Coronary artery (tissue), 2 donors: ENCODE measurements at regions not wholly inside any gene's neighbourhood (a gene's known extent, or its start where the extent isn't known, plus 50 kb on each side); places are given as distances from the start of the nearest gene placed in this dataset.

Source experiments
- DNase-seq: peaks from one replicate; pipeline ENCODE4 v3.0.0-alpha.2; 2017; ENCODE audit warnings: low spot score
- H3K27ac ChIP-seq, 2 donors: fragments of 200-600 bp; sonication (generic); one replicate each; pipeline ENCODE4 v1.5.1; 2016 to 2019
- H3K4me3 ChIP-seq: fragments of 200-600 bp; sonication (generic); 2 replicates; pipeline ENCODE4 v1.5.1; 2016; ENCODE audit warnings: mild to moderate bottlenecking, moderate library complexity
- CTCF ChIP-seq: fragments of 200-600 bp; sonication (generic); IDR thresholded peaks from one replicate; pipeline ENCODE4 v1.5.1; 2019; ENCODE audit warnings: antibody characterized with exemption

- no peak for DNase-seq
- no peak for TF ChIP-seq CTCF
- H3K4me3 ChIP-seq = no peak overlapping the region
- H3K27ac ChIP-seq = no peak overlapping the region
Observed at GRCh38 chr22:27273436-27273835, 528.1 kb downstream of the MN1 start.

GRCh38 chr22:27273853-27274252, 527.7 kb downstream of the MN1 start:
- TF ChIP-seq CTCF = no peak
- Histone ChIP-seq H3K4me3 (no peak overlapping the region), H3K27ac (no peak overlapping the region)
- no peak for DNase-seq

GRCh38 chr22:27274770-27275449, 526.6 kb downstream of the MN1 start:
- Histone ChIP-seq H3K4me3 (no peak overlapping the region), H3K27ac (no peak overlapping the region)
- no peak for TF ChIP-seq CTCF
- no peak for DNase-seq

GRCh38 chr22:27278946-27279345, 522.6 kb downstream of the MN1 start:
- no peak for DNase-seq
- no peak for TF ChIP-seq CTCF
- no peak overlapping the region for H3K4me3 ChIP-seq
- no peak overlapping the region for H3K27ac ChIP-seq

- H3K27ac ChIP-seq = no peak overlapping the region
- no peak for TF ChIP-seq CTCF
- no peak for DNase-seq
- no peak overlapping the region for H3K4me3 ChIP-seq
Observed at GRCh38 chr22:27283240-27283639, 518.3 kb downstream of the MN1 start.

GRCh38 chr22:27283714-27284113, 517.8 kb downstream of the MN1 start:
- DNase-seq = no peak
- no peak overlapping the region for H3K4me3 ChIP-seq
- no peak for TF ChIP-seq CTCF
- H3K27ac ChIP-seq = no peak overlapping the region

- no peak for DNase-seq
- no peak for TF ChIP-seq CTCF
Observed at GRCh38 chr22:27284324-27284723, 517.2 kb downstream of the MN1 start.

More at GRCh38 chr22:27284324-27284723, 517.2 kb downstream of the MN1 start:
- H3K4me3 ChIP-seq = no peak overlapping the region
- H3K27ac ChIP-seq = no peak overlapping the region
